Neural crest cell (in vitro differentiated cells): ENCODE measurements at regions not wholly inside any gene's neighbourhood (a gene's known extent, or its start where the extent isn't known, plus 50 kb on each side); places are given as distances from the start of the nearest gene placed in this dataset.

Source experiments
- DNase-seq: peaks from one replicate; pipeline ENCODE4 v3.0.0; 2021; ENCODE audit warnings: low read depth, mixed read lengths, low spot score
- H3K27ac Mint-ChIP-seq: one replicate; pipeline ENCODE4 v1.8.0; 2021; ENCODE audit warnings: mild to moderate bottlenecking, mixed read lengths; ENCODE audit not compliant: unreplicated experiment
- H3K27me3 Mint-ChIP-seq: 2 replicates; pipeline ENCODE4 v1.8.0; 2021; ENCODE audit warnings: low read depth, mild to moderate bottlenecking, mixed read lengths
- H3K36me3 Mint-ChIP-seq: 2 replicates; pipeline ENCODE4 v1.8.0; 2021; ENCODE audit warnings: low read depth, mild to moderate bottlenecking, mixed read lengths
- H3K4me1 Mint-ChIP-seq: 2 replicates; pipeline ENCODE4 v1.8.0; 2021; ENCODE audit warnings: mixed read lengths
- H3K4me3 Mint-ChIP-seq: one replicate; pipeline ENCODE4 v1.8.0; 2021; ENCODE audit warnings: mild to moderate bottlenecking, mixed read lengths
- H3K9me3 Mint-ChIP-seq: 2 replicates; pipeline ENCODE4 v1.8.0; 2021; ENCODE audit warnings: mixed read lengths
- CTCF ChIP-seq: fragments of 200-600 bp; sonication (generic); conservative IDR thresholded peaks from 2 replicates; pipeline ENCODE4 v1.5.0; 2021; ENCODE audit warnings: antibody characterized with exemption, mild to moderate bottlenecking

GRCh38 chr4:56742080-56742871 lies 61.2 kb upstream of the HOPX start:
- no peak for DNase-seq
- H3K4me1 Mint-ChIP-seq: no peaks in the 10 kb centered on the region
- peaks cover 3% of the 10 kb centered on the region for H3K9me3 Mint-ChIP-seq
- H3K4me3 Mint-ChIP-seq: no peak overlapping the region
- H3K27ac Mint-ChIP-seq: no peak overlapping the region
- peaks cover 3% of the 10 kb centered on the region for H3K27me3 Mint-ChIP-seq
- H3K36me3 Mint-ChIP-seq: no peaks in the 10 kb centered on the region
- no peak for TF ChIP-seq CTCF

- Mint-ChIP-seq H3K36me3 (no peaks in the 10 kb centered on the region), H3K4me1 (no peaks in the 10 kb centered on the region), H3K27me3 (peaks cover 3% of the 10 kb centered on the region), H3K9me3 (peaks cover 3% of the 10 kb centered on the region), H3K4me3 (no peak overlapping the region), H3K27ac (no peak overlapping the region)
- no peak for TF ChIP-seq CTCF
- no peak for DNase-seq
These were observed 60.5 kb upstream of the HOPX start for GRCh38 chr4:56741595-56741994.

GRCh38 chr4:56739066-56739777 lies 58.1 kb upstream of the HOPX start:
- no peak overlapping the region for H3K4me3 Mint-ChIP-seq
- DNase-seq: no peak
- H3K4me1 Mint-ChIP-seq: no peaks in the 10 kb centered on the region
- no peaks in the 10 kb centered on the region for H3K36me3 Mint-ChIP-seq
- no peaks in the 10 kb centered on the region for H3K9me3 Mint-ChIP-seq
- H3K27ac Mint-ChIP-seq: no peak overlapping the region
- peaks cover 3% of the 10 kb centered on the region for H3K27me3 Mint-ChIP-seq
- no peak for TF ChIP-seq CTCF

- no peak overlapping the region for H3K27ac Mint-ChIP-seq
- H3K9me3 Mint-ChIP-seq: no peaks in the 10 kb centered on the region
- no peak for TF ChIP-seq CTCF
- H3K27me3 Mint-ChIP-seq: peaks cover 3% of the 10 kb centered on the region
- no peak for DNase-seq
- H3K4me3 Mint-ChIP-seq: no peak overlapping the region
- no peaks in the 10 kb centered on the region for H3K4me1 Mint-ChIP-seq
- H3K36me3 Mint-ChIP-seq: no peaks in the 10 kb centered on the region
These were observed 56.6 kb upstream of the HOPX start for GRCh38 chr4:56737666-56738065.

GRCh38 chr4:56733352-56733751 lies 52.3 kb upstream of the HOPX start:
- Mint-ChIP-seq H3K27me3 (peaks cover 3% of the 10 kb centered on the region), H3K4me1 (no peaks in the 10 kb centered on the region), H3K9me3 (no peaks in the 10 kb centered on the region), H3K27ac (no peak overlapping the region), H3K4me3 (no peak overlapping the region), H3K36me3 (no peaks in the 10 kb centered on the region)
- TF ChIP-seq CTCF: no peak
- no peak for DNase-seq
